ACHN (cell line): ENCODE measurements at regions not wholly inside any gene's neighbourhood (a gene's known extent, or its start where the extent isn't known, plus 50 kb on each side); places are given as distances from the start of the nearest gene placed in this dataset.
"Not testable (repeated sequence)": the region's sequence is repeated elsewhere in the genome, so short reads cannot be mapped to it uniquely, and the experiment has no call there.

ENCODE experiments used
- DNase-seq: peaks from one replicate; pipeline ENCODE4 v3.0.0-alpha.2; 2015
- in situ Hi-C: cut with HindIII; loops from 2 replicates; pipeline ENCODE4 v1.10.0; 2017; ENCODE audit warnings: low sequenced_read_pairs, low pct_ligation_motif_present, low pct_unique_long_range_greater_than_20kb

DNA sequence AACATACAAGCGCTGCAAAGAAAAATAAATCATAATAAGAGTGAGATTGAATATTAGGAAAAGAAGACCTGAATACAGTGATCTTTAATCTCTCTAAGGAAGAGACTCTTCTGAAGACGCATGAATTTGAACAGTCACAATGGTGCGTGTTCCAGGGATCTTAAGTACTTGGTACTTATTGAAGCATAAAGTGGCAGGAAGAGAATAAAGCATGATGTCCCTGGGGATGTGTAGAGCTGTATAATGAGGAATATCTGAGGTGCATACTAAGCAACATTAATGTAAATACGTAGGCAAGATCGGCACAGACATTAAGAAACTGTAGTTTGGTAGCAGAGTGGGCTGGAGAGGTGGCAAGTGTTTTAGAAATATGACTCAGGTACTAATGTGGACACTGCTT, 246.2 kb upstream of the MCTP2 start:
- no peak for DNase-seq
- in situ Hi-C loops, result no loop called here

DNA sequence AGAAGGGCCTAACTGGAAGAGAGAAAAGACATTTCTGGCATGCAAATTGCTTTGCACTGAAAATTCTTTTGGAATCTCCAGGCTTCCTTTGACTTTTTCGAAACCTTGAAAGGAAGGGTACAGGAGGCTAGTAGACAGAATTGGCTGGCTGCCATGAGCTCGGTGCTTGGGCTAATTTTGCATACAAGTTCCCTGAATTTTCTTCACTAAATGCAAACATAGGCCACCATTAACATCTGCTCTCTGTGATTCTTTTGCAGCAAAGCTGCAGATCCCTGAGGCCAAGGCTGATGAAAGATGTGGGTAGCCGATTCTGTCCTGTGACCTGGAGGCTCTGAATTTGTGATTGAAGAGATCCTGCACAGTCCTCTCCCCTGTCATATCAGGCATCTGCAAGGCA, 247.8 kb upstream of the MCTP2 start:
- in situ Hi-C loops, result no loop called here
- no peak for DNase-seq

DNA sequence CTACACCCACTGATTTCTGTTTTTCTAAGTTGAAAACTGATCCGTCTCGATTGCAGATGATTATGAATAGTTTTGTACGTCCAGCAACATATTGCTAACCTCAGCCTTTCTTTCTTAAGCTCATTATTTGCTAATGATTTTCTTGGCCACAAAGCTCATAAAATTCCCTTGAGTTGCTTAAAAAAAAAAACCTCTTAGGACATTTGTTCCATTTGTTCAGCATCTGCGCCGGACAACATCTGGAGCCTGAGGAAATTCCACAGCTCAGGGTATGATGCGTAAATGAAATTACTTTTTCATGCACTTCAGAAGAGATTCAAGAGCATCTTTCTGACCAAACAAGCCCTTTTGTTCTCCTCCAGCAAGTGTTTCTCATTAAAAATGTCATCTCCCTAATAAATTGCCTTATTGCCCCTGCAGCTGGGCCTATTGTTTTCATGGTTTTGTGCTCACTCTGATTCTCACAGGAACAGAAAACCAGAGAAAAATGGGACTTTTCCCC, 249.1 kb upstream of the MCTP2 start:
- DNase-seq, result no peak
- in situ Hi-C loops, result no loop called here

DNA sequence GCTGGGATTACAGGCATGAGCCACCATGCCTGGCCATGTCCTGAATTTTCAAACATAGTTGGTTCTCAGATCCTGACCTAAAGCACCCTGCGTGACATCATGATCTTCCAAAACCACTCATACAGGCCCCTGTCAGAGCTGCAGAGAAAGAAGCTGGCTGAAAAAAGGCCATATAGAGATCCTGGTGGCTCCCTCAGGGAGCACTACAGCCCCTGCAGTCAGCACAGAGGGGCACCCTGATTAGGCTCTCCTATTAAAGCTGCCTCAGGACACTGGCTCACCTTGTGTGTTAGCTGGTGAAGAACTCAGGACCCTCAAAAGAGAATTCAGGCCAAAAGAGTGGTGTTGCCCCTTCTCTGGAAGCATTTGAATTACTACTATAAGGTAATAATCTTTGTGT, 249.7 kb upstream of the MCTP2 start:
- DNase-seq, result no peak
- in situ Hi-C loops, result no loop called here

DNA sequence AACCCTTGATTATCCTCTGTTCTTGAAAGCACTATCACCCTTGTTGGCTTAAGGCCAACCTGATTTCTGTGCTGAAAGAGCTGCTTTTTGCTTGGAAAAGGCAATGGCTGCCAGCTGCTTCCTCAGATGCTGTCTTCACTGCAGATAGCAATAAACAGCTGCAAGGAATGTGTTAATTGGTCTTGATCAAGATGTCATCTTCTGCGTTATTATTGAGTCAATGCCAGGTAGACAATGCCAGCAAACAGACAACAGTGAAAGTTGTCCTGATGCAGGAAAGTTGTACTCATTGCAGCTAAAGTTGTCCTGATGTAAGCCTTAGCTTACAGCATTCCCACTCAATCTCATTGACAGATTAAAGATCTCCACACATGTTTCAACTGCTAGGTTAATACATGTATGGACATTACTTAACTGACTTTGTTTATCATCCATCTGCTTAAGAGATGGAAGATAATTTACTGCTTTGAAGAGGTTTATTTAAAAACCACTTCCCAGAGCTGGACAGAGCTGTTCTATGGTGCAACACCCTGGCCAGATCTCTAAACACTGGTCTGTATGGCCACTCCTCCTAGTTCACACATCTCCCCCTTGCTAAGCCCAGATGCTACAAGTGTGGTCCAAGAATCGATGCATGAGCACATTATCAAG, 251.0 kb upstream of the MCTP2 start:
- no peak for DNase-seq
- in situ Hi-C loops, result no loop called here

DNA sequence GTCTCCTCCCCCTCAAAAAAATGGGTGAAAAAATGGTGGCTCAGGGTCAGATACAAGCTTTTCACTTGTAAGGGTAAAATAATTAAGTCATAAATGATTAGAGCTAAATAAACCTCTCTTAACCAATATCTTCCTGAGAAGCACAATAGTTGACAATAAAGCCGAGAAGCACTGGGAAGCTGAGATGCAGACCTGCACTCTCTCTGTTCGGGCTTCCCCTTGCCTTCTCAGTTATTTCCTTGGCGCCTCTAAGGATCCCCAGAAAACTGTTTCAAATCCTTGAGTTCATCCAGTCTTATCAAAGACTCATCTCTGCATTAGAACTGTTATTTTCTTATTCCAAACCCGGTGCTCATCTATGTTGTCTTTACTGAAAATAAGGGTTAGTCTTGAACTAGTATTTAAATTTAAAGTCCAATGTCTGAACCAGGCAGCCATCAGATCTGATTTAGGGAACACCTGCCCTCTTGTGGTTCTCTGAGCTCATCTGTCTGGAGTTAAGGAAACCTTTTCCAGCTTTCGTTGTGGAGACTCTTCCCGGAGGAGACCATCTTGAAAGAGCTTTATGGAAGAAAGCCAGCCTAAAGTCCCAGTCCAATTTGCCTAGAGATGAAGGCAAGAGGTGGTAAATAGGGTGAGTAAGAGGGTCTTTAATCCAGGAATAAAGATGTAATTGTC, 256.4 kb upstream of the MCTP2 start:
- in situ Hi-C loops, result no loop called here
- DNase-seq, result peak; percentile 14

DNA sequence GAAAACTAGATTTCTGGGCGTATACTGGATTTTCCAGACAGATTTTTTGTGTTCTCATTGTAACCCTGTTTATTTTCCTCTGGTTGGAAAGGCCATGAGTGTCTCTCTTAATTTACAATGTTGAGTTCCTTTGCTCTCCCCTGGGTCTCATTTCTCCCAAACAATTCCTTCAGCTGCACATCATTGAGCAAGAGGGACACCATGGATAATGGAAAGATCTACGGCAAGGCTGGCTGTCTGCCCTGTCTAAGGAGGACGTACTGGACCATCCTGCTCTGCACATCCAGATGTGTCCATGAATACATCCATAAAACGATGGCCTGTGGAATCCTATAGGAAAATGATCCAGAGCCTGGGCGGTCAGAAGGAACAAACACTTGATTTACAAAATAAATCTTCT, 258.1 kb upstream of the MCTP2 start:
- in situ Hi-C loops, result no loop called here
- DNase-seq, result no peak

DNA sequence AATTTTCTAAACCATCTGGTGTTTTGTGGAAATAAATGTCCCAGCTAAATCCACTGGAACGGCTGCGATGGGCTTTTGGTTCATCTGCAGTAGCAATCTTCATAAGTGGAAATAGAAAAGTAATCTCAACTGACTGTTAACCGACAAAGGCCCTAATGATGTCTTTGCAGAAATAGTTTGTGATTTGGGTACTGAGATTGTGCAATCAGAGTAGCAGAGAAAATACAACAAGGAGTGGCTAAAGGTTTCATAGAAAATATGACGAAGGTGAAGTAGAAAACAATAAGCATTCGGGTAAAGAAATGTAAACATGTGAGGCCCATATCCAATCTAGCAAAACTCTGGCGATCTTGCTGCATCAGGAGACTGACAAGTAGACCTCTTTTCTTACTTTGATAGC, 262.6 kb upstream of the MCTP2 start:
- no peak for DNase-seq
- in situ Hi-C loops, result no loop called here

DNA sequence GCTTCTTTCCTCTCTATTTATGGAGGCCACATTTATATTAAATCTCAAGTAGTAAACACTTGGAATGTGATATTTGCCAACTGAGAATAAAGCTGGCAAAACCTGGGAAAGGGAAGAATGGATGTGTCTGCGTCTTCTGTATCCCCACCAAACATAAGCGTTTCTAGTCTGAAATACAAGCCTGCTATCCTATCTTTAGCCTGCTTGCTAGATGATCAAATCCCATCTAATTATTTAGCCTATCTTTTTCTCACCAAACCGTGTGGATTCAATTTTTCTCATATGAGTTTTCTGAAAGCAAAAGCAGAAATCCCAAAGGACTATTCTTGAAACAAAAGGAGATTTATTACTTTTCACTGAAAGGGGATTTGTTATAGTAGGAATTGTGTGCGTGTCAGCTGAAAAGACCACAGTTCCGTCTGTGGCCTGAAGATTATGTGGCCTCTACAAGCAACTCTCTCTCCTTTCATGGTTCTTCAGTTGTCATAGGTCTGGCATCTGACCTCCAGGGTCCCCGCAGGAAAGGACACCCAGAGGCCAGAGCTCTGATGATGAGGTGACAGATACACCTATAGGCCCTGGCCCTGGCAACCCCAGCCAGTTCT, 266.0 kb upstream of the MCTP2 start:
- in situ Hi-C loops, result no loop called here
- DNase-seq, result no peak

DNA sequence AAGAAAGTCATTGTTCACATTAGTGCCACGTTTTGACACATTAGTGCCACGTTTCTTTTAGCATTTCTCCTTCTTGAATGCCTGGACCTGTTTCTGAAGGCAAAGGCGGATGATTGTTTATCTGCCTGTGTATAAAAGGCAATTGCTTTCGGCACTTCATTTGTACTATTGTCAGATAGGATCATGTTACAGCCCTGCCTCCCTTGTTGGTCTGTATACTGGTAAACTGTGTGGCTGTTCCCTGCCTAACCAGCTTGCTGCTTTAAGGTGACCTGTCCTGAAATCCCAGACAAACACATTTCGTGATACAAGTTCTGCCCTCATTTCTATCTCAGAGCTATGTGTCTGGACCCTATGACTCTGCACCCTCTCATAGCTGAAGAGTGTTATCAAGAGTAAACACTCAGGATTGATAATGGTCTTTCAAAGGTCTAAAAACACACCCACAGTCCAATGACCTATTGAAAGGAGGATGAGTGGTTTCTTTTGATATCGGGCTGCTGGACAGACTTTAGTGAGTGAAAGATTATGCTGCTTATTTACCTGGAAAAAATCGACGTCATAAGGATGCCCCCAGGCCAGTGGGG, 276.3 kb upstream of the MCTP2 start:
- in situ Hi-C loops, result no loop called here
- DNase-seq, result no peak

DNA sequence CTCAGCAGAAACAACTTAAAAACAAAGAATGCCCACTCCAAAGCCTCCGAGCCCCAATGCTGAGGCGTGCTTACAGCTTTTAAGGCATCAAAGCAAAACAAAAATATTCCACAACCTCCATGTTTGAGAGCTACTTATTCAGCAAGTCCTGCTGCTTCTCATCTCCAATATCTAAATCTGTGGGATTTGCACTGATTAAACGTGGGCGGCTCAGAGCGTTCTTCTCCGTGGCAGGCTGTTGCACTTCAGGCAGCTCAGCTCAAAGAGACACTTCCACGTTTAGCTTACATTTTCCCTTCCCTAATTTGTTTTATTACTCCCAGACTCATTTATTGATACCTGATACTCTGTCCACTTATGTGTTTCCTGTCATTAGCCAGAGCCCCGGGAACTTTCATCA, 282.6 kb upstream of the MCTP2 start:
- in situ Hi-C loops, result no loop called here

DNA sequence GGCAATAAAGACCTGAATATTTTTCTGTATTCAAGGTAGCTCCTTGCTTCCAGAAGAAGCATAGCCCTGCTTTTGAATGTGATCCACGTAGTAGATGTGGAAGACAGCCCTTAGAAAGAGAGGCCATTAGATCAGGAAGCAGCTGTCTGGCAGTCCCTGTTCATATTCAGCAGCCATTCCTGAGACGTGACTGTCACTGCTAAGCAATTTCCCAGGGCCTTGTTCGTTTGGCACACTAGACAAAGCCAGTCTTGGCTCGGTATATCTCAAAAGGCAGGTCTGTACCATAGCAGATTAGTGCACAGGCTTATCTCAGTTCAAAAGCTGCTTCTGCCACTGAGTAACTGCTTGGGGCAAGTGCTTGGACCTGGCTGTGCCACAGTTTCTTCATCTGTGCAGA, 287.8 kb upstream of the MCTP2 start:
- no peak for DNase-seq

More for the DNA sequence above, 282.6 kb upstream of the MCTP2 start:
- no peak for DNase-seq

DNA sequence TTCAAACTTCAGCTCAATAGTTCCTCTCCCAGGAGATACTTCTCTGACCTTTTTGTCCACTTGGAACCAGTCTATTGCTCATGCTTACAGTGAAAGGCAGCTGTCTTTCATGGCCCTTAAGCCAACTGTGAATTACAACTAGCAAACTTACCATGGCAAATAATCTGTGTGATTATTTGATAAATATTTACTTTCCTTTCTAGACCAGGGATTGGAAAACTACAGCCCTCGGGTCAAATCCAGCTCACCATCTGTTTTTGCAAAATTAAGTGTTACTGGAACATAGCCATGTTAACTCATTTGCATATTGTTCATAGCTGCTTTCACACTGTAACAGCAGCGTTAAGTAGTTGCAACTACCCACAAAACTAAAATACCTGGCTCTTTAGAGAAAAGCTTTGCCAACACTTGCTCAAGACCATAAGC, 289.1 kb upstream of the MCTP2 start:
- DNase-seq, result no peak
- in situ Hi-C loops, result no loop called here

More for the DNA sequence above, 287.8 kb upstream of the MCTP2 start:
- in situ Hi-C loops, result no loop called here

DNA sequence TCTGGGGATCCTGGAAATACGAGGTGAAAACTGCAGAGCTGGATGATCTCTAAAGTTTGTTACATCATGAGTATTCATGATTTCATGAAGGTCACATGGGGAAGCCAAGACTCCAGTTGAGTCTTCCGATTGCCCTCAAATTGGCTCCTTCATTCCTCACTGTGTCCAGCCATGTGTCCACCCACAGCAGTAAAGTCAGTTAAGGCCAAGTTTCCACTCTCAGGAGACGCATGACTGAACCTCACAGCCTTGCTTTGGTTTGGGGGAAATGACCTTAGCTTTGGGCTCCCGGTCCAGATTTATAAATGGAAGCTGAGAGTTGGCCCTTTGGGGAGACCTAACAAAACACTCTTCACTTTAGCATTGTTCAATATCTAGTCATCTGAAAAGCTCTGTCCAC, 289.7 kb upstream of the MCTP2 start:
- no peak for DNase-seq
- in situ Hi-C loops, result no loop called here

DNA sequence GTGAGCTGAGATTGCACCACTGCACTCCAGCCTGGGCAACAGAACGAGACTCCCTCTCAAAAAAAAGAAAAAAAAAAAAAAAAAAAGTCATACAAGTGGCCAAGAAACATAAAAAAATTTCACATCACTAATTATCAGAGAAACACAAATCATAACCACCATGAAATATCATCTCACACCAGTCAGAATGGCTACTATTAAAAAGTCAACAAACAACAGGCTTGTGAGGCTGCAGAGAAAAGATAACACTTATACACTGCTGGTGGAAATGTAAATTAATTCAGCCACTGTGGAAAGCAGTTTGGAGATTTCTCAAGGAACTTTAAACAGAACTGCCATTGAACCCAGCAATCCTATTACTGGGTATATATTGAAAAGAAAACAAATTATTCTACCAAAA, 291.1 kb upstream of the MCTP2 start:
- in situ Hi-C loops, result no loop called here
- no peak for DNase-seq

DNA sequence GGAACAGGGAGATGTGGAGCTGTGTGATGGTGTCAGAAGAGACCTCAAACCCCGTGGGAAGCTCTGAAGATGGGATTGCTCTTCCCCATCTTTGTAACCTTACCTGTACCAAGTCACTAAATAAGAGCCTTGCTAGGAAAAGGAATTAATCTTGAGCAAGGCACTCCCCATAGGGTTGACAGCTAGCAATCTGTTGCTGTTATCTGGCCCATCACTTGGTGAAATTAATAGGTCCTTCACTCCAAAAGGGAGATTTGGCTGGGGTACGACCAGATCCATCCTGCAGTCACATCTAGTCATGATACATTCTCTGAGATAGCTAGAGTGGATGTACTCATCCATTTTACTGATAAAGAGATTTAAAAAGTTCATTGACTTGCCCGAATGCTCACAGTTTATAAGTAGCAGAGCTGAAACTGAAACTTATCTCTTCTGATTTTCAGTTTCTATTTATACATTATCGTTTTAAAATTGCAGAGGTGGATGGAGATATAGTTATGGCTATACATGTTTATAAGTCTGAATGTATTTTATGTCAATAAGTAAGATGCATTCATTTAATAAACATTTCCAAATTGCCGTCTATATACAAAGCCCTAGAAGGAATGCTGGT, 299.1 kb upstream of the MCTP2 start:
- no peak for DNase-seq
- in situ Hi-C loops, result no loop called here

DNA sequence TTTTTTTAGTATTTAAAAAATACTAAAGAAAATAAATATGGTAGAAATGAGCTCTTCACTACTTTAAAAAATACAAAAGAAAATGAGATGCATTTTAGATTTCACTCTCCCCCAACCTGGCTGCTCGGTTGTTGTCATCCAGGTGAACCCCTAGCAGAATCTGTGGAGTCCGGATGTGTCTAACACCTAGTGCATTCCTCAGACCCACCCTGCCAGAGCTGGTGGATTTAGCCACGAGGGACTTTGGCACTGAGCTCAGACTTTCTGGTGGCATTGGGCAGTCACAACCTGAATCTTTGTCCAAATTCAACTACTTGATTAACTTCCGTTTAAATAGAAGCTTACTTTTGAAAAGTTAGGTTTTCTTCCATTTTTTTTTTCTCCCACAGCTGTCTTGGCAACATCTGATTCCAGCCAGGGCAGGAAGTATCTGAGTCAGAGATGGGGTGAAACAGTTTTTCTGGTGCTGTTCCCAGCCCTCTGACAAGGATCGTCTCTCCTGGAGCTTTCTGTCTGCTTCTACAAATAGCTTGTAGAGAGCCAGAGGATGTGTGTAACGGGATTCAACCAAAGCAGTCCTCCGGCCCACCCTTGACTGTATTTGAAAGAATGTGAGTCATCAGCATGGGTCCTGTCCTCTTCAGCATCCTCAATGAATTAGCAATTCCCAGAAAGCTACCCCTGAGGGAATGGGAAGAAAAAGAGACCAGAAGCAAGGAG, 301.8 kb upstream of the MCTP2 start:
- in situ Hi-C loops, result no loop called here

DNA sequence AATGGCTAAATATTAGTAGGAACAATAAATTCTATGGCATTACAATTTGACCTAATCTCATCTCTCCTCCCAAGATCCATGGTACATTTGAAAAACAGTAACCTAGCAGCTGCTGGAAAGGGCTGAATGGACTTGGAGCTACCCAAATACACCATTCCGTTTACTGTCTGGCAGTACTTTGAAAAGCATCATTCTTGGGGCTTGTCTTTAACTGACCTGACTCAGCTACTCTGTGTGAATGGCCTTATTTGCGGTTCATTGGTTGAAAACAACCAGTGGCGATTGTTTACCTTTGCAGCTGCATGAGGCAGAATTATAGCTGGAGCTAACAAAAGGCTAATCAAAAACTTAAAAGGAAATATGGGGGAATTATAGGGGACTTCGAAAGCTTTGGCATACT, 311.2 kb upstream of the MCTP2 start:
- no peak for DNase-seq
- in situ Hi-C loops, result no loop called here

More for the DNA sequence above, 301.8 kb upstream of the MCTP2 start:
- DNase-seq, result no peak

DNA sequence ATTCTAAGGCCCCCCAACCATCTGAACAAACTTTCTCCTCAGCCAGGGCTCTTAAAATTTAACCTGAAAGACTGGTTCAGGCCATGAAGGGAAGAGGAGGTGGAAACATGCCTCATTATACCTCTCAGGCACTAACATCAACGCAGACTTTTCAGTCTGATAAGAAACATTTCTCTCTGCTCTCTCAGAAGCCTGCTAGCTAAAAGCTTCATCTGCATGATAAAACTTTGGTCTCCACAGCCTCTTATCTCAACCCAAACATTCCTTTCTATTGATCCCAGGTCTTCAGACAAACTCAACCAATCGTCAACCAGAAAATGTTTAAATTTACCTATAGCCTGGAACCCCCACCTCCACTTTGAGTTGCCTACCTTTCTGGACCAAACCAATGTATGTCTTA, 312.6 kb upstream of the MCTP2 start:
- in situ Hi-C loops, result not testable (repeated sequence)

More for the DNA sequence above, 312.6 kb upstream of the MCTP2 start:
- not testable (repeated sequence) for DNase-seq
